DMS79 treated with DMSO at 0.1 percent for 48 hours (cell line): ENCODE measurements at regions not wholly inside any gene's neighbourhood (a gene's known extent, or its start where the extent isn't known, plus 50 kb on each side); places are given as distances from the start of the nearest gene placed in this dataset.
A peak's percentile ranks its signal among the peaks of the same experiment; 100 is the strongest.

Source experiments
- DNase-seq: peaks from one replicate; lab custom pipeline; 2025; lab: John Stamatoyannopoulos, UW

DNA sequence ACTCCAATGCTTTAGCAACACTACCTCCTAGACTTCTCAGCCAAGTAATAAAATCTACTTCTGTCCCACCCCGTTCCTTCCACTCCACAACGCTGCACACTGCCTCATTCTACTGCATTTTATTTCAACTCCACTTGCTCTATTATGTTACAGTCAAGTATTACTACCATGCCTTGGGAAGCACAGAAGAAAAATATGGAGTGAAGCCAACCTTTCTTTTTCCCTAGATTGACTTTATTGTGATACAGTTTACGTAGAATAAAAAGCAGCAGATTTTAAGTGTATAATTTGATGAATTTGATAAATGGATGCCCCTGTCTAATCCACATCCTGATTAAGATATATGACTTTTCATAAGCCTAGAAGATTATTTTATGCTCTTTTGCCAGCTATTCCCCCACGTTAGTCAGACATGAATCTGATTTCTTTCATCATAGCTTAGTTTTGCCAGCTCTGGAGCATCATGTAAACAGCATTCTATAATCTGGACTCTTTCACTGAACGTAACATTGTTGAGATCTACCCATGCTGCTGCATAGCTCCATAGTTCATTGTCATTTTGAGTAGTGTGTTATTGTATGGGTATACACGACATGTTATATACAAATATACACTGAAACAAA is 676.8 kb upstream of the RAB6C start:
- no peak for DNase-seq

DNA sequence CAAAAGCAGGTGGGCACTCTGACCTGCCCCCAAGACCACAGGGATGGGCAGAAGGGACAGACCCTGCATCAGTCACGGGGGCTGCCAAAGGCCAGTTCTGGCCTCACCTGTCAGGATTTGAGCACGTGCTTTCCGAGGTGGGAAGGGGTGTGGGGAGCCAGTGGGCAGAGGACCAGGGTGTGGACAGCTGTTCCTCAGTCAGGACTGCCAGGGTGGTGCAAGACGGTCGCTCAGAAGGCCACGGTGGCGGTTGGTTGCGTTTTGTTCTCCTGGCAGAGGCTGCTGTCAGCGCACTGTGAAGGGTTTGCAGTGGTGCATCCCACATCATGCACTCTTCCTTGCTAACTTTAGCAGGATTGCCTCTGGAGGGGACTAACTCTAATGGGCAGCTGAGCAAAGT is 665.3 kb upstream of the RAB6C start:
- no peak for DNase-seq

DNA sequence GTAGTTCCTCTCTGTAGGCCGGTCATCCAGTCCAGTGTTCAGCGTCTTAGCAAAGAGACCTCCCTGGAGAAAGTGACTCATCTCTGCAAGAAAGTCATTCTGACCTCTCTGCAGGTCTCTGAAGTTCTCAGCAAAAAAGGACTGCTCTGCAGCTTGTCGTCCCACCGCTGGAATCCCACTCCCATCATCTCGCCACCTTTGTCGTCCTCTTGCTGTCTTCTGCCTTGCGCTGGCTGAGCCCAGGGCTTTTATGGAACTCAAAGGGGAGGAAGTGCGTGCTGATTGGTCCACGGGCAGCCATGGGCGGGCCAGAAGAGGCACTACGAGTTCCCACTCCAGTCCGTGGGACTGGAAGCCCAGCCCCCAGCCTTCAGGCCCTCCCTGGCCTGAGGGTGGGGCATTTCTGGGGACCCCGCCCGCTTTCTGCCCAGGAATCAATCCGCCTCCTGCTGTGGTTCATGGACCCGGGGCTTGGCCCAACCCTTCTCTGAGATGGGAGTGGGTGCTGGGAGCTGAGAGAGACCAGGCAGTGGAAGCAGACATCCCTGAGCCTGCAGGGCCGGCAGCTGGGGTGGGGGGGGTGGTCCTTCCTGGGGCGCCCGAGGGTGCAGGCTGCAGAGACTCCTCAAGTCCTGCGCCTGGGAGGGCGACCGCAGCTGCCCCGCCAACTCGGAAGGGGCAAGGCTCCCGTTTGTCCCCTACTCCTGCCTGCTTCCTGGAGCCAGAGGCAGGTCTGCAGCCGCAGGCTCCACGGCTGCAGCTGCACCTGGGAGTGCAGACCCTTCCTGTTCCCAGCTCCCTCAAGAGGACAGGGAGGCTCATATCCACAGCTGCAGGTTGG is 660.7 kb upstream of the RAB6C start:
- peak; percentile 89 for DNase-seq

DNA sequence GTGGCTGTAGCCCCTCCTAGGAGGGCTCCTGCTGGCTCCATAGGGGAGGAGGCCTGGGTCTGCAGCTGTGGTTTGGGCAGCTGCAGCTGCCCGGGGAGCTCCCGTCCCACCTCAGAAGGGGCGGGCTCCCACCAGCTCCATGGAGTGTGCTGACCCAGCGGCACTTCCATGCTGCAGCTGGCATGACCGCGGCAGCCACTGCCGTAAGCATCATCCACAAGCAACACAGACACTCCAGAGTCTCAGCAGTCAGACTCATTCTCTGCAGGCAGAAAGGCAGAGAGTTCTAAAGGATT is 660.1 kb upstream of the RAB6C start:
- DNase-seq: peak; percentile 76

DNA sequence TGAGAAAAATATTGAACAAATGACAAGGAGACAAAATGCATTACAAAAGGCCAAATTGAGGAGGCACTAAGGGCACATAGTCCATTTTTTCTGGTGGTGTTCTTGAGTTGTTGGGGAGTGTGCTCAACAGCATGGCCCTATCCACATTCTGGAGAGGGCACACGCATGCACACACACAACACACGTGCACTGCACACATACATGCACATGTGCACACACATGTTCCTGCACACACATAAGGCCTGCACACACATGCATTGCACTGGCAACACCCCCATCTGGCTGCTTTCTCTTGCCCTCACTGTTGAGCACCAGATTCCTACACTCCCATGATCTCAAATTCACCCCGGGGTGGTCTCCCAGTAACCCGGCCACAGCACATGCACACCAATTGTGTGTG is 659.2 kb upstream of the RAB6C start:
- no peak for DNase-seq

DNA sequence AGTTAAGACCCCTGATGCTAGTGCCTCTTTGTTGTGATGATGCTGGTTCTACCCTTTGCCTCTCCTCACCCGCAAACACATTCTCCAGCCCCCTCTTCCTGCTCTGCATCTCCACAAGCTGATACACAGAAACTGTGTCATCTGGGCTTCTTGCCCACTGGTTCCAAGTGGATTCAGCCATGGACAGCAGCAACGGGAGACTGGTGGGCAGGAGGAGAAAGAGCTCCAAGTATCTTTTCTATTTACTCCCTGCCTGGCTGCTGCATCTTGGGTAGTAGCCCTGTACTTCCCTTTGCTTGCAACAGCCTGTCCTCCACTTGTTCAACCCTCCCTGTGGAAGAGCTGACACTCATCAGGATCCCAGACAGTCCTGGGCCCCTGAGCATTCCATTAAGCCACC is 655.1 kb upstream of the RAB6C start:
- no peak for DNase-seq

DNA sequence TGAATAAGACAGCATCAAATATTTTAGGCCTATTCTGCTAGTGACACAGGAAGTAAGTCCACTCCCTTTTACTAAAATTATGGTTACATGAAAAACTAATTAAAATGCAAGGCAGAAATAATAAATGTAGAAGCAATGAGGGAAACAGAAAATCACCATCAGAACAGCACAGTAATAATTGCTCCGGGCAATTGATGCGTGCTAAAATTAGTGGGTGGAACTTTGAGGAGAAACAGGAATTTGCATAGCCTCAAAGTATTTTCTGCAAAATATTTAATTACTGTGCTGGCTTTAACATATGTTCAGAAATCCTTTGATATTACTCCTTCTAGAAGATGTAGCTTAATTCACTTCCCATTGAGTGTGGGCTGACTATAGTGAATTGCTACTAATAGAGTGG is 654.3 kb upstream of the RAB6C start:
- DNase-seq: no peak

DNA sequence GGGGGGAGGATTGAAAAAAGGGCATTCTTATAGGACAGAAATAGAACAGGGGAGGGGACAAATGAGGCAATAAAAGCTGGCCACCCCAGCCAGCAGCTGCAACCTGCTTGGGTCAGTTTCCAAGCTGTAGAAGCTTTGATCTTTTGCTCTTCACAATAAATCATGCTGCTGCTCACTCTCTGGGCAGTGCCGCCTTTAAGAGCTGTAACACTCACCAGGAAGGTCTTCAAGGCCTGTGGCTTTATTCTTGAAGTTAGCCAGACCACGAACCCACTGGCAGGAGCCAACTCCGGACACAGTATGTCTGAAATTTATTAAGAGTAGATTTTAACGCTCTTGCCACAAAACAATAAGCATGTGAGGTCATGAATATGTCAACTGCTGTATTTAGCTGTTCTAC is 649.9 kb upstream of the RAB6C start:
- DNase-seq: no peak

DNA sequence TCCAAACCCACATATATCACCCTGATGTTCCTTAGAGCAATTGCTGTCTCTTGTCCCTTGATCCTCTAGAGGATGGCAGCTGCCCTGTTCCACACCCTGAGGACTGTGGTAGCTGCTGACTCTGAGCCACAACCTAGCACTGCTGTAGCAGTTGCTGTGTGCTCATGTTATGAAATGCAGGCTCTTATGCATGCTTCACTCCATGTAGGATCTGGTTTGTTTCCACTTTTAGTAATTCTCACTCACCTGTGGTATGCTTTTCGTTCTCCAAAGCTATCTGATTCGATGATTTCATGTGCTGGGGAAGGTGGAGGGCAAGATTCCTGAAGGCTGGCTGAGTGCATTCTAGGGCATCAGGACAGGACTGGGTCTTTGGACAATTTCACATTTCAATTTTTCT is 649.0 kb upstream of the RAB6C start:
- no peak for DNase-seq

DNA sequence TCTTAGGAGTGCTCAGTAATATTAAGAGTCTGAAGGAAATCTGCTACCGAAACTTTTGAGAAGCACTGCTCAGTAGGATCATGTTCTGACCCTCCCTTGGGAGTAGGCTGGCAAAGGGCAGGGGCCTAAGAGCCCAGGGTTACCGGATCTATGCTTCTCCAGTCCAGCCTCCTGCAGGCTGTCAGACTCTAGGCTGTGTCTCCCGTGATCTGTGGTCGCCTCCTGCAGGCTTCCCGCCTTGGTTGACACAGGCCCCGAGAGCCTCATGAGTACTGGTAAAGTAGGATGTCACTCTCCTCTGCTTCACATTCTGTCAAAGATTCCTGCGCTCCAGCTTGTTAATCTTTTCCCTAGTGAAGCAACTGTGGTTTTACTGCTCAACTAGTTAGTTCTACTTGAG is 647.8 kb upstream of the RAB6C start:
- no peak for DNase-seq

DNA sequence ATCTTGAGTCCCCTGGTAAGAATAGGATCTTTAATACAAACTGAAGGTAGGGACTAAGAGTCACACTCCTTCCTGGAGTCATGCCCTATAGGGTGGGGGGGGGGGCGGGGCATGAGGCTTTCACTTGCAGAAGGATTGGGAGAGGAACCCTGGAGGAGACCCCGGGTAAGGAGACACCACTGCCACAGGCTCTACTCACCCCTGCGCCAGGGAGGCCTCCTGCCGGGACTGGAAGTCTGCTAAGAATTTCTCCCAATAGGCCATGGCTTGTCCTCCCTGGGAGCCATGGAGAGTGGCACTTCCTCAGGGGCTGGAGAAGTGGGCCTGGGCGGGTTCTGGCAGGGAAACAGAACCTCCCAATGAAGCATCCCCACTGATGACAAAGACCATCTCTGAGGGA is 645.3 kb upstream of the RAB6C start:
- DNase-seq: no peak

DNA sequence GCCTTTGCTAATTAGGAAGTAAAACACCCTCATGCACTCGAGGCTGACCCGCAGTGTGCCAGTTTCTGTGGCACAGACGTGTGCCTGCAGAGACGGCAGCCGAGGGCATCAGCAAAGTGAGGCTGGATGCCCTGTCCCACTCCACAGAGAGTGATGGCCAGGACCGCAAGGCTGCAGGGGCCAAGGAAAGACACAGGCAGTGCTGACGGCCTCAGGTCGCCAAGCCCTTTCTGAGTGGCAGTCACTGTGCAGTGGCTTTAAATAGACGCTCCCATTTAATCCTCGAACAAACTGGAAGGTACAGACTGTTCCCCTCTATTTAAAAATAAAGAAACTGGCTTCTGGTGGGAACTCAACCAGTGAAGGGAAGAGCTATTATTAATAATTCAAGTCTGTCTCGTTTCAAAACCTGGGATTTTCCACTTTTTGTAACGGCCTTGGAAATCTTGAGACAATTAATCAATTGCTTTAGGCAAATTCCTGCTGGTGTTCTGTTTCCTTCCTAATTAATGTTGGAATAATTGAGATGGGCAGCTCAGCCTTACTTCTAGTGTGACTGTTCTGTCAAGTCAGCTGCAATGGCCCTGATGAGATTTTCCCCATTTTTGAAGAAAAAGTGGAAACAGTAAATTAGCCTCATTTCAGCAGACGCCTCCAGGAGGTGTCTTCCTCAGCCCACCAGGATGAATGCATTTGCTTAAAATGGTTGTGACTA is 644.6 kb upstream of the RAB6C start:
- DNase-seq: no peak

DNA sequence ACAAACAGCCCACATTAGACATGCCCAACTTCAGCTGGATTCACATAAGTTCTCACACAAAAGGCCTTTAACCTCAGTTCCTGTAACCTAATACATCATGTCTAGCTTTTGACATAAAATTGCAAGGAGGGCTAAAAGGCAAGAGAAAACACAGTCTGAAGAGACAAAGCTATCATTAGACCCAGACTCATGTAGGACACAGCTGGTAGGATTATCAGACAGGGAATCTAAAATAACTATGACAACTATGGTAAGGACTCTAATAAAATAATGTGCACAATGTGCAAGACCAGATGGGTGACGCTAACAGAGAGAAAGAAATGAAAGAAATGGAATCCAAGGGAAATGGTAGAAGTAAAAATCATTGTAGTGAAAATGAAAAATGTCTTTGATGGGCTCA is 643.2 kb upstream of the RAB6C start:
- DNase-seq: no peak

DNA sequence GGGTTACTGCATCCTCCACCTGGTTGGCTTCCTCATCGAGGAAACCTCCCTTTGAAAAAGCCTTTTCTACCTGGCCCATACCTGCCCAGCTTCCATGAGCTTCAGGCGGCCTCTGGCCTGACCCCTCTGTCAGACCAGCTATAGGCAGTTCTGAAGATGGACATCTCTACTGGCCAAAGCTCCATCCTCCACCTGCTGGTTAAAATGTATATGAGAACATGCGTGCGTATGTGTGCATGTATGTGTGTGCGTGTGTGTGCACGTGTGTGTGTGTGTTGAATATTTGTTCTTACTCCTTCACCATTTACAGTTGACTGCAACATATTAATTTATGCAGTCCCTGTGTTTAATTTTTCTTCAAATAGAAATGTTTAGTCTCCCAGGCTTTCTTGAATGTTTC is 642.4 kb upstream of the RAB6C start:
- no peak for DNase-seq

DNA sequence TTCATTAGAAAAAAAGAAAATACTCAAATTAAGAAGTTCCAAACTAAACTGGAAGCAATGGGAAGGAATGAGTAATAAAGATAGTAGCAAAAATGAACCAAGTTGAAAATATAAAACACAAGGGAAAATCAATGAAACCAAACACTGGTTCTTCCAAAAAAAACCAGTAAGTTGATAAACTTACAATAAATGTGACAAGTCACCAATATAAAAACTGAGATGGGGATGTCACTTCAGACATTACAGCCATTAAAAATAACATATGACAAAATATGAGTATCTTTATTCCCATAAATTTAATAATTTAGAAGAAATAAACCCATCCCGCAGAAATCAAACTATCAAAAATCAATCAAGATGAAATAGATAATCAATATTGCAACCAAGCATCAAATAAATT is 633.9 kb upstream of the RAB6C start:
- no peak for DNase-seq

DNA sequence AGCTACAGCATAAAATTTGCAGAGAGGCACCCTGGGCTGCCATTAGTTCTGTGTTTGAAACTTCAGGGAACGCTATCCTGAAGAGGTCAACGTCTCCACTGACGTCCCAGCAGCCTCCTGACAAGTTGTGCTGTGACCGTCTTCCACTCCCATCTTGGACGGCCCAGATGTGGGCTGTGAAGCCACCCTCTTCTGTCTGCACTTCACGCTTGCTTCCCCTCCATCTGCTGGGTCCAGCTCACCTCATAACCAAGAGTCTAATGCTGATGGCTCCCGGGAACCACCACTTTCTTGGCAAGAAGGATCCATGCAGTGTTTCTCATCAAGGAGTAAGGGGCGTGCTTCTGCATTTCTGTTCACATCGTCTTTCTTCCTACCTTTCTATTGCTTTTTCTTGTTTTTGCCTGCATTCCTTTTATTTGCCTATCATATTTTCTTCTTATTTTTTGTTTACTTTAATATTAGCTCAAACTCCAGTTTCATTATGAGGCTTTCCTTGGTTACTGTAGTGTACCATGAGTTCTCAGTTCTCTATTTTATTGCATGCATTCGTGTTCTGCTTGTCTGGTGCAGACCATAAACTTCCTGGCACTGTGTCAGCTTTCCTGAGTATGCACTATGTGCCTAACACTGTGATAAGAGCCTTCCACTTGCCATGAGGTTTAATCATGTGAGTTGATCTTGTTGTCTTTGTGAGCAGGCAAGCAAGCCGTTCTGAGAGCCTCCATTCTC is 631.8 kb upstream of the RAB6C start:
- DNase-seq: peak; percentile 9

DNA sequence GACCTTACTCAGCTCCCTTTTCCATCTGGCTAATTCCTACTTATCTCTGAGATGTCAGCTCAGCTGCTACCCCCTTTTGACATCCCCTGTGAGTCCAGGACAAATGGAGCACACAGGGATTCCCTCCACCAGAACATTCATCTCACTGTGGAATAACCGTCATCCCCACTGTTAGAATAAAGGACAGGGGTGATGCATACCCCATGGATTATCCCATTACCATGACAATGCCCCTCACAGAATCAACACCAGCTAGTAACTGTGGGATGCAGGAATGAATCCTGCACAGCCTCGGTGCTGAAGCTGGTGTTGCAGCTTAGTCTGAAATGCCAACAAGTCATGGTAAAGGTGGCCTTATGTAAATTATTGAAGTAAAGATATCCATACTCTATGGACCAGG is 624.8 kb upstream of the RAB6C start:
- DNase-seq: no peak

DNA sequence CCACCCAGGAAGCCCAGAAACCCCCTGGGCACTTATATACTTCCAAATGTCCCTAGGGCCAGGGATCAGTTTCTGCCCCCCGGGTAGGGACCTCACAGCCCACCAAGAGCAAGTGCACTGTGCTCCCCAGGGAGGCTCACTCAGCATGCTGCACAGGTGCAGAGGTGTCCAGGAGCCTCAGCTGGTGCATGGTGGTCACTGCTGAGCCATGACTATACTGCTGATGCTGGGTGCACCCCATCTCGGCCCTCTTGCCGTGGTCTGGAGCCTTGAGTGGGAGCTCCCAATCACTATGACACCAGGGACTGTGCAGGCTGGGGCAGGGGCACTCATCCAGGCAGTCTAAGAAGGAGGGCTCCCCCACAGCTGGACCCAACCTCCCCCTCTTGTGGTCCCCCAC is 617.8 kb upstream of the RAB6C start:
- no peak for DNase-seq

DNA sequence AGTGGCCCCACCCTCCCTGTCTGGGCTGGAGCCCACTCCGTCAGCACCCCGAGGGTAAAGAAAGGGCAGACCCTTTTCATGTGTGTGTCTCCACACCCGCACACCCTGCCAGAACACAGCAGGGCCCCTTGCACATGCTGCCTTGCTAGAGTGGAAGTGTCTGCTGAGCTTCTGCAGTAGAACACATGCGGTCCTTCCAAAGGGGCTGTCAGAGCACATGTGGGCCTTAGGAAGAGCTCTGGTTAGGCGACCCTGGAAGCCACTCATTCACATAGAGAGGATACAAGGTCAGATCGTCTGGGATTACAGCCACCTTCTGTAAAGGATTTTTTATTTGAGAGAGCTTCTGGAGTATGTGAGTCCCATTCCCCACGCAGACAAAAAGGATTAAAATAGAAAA is 613.2 kb upstream of the RAB6C start:
- no peak for DNase-seq

DNA sequence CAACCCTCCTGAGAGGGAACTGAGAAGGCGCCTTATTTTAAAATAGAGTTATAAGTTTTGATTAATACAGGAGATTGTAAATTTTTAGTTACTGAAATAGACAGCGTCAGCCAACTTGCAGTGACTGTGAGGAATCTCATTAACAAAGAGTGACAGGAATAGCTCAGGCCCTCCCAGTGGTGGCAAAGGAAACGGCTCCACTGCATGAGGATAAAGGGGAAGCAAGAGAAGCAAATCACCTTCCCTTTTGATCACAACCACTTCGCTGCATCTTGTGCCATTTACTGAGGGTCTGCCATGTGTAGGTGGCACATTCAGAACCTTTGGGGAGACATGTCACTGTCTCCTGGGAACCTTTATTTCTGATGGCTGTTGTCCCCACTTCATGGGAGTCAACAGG is 612.4 kb upstream of the RAB6C start:
- no peak for DNase-seq

DNA sequence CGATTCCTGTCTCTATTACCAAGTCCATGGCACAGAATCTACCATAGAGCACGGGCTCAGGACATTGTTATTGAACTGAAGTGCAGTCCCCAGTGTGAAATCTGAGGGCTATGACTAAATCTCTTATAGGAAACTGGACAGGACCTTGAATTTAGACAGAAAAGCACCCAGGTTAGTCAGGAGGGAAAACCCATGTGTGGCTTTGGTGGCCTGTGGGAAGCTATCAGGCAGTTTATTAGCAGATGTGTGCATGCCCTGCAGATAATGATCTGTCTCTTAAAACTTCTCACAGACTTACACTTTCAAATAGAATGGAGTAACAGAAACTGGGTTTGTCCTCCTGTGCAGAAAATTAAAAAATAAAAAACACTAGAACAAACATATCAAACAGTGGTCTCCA is 610.0 kb upstream of the RAB6C start:
- DNase-seq: no peak

DNA sequence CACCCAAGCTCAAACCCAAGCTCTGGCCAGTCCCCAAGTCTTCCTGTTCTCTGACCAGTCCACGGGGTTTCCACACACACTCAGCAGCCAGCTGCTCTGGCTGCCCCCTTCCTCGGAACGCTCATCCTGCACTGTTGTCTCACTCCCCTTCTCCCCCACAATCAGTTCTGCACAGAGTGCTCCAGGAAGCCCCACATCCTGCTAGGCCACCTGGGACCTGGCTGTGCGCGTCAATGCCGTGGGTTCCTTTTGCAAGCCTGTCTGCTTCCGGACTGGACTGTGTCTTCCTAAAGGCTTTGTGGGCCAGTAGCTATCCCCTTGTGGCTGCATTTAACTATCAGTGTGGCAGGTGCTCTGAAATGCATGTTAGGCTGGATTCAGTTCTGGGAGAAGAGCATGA is 605.0 kb upstream of the RAB6C start:
- no peak for DNase-seq
